GM19043 (cell line): ENCODE measurements at regions not wholly inside any gene's neighbourhood (a gene's known extent, or its start where the extent isn't known, plus 50 kb on each side); places are given as distances from the start of the nearest gene placed in this dataset.

Experiments used
- ATAC-seq: cut with Tn5 transposase; IDR thresholded peaks from one replicate; pipeline ENCODE4 v1.9.1; 2021; ENCODE audit warnings: low read depth; ENCODE audit not compliant: unreplicated experiment

DNA sequence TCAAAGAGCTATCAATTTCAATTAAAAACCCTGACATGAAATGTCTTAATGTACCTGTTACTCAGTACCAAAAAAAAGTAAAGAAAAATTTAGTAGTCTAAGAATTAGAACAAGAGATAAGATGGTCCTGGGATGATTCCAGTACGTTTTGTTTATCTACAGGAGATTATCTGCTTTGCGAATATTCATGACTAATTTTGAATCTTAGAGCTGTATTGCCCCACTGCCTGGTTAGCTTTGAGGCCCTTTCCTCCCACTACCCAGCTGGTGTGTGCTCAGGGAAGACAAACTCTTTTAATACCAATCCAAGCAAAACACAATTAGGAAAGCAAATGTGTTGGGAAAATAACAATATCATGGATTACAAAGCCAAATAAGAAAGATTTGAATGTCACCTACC lies 263.5 kb downstream of the FOXG1 start:
- no peak for ATAC-seq

DNA sequence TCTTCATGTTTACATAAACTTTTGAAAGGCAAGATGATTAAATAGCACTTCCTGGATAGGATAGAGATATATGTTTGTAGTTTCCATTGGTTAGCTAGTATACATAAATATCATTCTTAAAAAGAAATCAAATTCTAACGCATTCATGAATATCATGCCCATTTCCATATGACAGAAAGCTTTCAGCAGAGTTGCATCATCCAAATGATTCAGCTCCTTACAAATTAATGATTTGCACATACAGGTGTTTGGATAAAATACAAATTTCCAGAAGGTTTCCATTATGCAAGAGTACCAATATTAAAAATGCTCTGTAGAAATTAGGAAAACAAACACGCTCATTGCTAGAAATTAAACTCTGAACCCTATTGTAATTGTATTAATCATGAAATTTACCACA lies 264.4 kb downstream of the FOXG1 start:
- no peak for ATAC-seq

DNA sequence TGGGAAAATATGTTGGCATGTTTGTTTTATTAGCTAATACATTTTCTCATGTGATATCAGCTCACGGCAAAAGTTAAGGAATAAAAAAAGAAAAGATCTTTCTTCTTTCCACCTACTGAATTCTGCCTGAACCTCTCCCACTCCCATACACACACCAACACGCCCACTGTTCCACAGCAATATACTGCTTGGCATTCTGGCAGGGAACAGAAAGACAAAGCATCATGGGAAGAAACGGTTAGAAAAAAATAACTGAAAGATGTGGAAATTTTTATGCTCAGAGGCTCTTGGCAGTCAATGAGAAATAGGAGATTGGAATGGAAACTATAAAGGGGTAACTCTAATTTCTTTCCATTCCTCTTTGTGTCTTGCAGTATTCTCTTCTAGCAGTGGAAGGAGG lies 268.5 kb downstream of the FOXG1 start:
- ATAC-seq: no peak

DNA sequence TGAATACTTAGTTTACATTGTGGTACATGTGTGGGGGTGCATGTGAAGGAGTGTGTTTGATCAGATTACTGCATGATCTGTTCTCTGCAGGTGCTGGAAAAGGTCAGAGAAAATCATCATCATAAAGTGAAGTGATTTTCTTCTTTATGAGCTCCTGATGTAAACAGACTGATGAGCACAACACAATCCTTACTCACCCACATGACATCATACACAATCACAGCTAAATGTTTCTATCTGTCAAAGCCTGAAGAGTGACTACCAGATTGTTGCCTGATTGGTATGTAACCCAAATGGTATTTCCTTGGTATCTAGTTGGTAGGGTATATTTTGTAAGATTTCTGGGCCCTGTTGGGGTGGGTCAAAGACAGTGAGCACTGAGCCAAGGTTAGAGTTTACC lies 270.8 kb downstream of the FOXG1 start:
- no peak for ATAC-seq

DNA sequence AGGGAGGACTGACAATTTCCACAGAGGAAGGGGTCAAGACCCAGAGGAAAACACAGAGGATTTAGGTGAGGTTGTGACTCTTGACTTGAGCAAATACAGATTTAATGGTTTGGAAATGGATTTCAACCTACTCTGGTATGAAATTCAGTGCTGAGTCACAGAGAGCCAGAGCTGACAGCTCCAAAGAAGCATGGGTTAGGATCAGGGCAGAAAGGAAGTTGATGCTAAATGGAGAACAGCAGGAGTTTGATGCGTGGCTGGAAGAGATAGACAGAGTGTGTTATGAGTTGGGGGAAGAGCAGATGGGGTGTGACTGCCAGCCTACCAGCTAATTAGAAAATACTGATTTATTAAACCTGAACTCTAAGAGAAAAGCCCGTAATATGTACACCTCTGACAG lies 272.6 kb downstream of the FOXG1 start:
- no peak for ATAC-seq

DNA sequence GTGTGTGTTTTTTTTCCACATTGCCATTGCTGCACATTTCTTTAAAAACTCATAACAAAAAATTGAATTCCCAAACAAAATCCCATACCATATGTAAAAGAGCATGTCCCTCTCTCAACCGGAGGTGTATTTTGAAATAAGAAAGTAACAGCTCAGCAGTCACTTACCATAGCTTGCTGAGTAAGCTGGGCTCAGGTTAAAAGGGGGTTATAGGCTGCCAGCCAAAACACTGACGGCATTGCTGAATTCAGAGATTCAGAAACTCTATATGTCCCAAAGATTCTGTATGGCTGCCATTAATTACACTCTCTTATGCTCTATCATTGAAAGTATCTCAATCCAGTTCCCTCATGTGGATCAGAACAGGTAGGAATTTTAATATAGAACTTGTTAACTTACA lies 276.0 kb downstream of the FOXG1 start:
- no peak for ATAC-seq

DNA sequence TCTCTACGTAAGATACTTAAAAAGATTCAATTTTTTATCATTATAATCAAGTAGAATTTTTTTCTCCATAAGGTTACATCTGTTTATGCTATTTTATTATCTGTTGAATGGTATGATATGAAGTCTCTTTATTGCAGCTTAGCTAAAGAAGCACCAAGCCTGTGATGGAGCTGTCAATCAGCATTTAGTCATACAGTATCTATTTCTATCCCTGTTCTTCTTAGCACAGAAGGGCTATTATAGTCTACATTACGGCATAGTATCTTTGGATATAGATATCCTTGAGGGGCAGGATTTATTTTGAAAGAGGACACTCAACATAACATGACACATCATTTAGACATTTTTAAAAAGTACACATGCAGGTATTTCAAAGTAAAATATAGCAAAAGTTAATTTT lies 277.1 kb downstream of the FOXG1 start:
- no peak for ATAC-seq

DNA sequence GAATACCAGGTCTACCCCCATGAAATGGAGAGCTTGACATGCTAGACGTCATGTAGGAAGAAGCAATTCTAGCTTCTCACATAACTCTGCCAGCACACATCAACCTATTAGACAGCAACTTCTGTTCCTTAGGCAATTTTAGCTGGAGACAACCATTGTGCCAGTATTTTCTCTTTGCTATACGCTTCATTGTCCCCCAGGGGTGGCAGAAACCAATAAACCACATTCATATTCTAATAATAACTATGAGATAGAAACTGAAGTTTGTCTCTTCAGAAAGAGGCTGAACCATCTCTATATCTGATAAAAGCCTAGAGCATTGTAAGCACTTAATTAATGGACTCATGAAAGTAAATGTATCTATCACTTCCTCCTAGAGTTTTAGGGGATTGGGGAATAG lies 278.6 kb downstream of the FOXG1 start:
- ATAC-seq: no peak

DNA sequence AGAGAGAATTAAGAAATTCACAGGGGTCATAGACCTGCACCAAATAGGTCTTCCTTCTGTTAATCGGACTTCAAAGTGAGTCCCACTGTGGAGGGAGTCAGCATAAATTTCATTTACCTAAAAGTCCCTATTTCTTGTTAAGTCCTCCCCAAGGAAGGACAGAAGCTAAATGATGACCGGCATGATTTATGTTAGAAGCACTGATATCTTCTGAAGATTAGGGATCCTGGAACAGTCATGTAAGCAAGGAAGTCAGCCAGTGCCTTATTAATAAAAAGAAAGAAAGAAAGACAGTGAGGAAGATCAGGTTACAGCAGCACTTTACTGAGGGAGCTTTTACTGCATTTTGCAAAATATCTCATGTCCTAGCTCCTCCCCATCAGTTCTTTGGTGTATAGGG lies 287.5 kb downstream of the FOXG1 start:
- no peak for ATAC-seq

DNA sequence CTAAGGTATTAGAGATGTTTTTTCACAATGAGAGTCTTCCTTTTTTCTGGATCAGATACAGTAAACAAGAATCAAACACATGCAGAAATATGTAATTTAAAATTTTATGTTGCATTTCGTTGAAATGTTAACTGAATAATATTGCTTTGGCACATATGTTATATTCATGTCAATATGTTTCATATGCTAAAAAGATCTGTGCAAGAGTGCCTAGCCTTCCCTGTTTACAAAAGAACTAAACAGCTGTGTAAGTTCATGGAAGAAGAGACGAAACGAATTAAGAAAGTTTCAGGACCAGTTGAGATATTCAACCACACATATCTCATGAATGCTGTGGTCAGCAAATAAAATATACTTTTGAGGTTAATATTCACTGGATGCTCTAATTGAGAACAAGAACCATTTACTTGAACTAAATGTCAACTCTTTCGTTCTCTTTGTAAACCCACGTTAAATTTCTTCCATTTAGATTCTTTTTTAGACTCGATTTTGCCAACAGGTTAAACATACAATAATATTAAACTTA lies 289.5 kb downstream of the FOXG1 start:
- ATAC-seq: no peak

DNA sequence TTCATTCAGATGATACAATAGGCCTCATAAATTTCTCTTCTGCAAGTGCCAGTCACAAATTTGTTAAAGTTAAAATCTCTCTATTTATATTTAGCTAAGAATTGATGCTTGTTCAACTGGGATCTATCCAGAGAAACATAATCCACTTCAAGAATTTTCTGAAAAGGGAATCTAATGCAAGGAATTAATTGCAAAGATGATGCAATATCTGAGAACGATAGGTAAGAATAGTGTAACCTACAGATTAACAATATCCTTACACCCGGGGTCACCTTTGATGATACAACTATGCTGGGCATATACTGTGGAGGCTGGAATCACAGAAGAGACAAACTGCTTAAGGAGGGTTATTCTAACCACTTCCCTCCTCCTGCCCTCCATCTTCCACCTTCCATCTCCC lies 295.1 kb downstream of the FOXG1 start:
- no peak for ATAC-seq

DNA sequence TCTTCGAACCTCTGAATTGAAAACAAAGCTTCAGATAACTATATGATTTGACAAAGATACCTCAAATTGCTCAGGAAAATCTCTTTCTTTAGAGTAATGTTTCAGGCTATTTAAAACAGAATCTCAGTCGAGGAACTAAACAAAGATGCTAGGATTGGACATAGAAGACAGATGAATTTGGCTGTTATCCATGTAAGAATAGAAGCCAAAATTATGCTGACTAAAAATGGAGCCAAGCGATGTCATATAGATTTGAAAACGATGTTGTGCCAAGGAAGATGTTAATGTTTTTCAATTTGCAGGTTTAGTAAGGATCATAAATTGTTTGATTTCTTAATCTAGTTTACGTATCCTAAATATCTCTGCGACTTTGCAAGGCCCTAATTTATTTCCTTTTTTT lies 295.9 kb downstream of the FOXG1 start:
- ATAC-seq: no peak

DNA sequence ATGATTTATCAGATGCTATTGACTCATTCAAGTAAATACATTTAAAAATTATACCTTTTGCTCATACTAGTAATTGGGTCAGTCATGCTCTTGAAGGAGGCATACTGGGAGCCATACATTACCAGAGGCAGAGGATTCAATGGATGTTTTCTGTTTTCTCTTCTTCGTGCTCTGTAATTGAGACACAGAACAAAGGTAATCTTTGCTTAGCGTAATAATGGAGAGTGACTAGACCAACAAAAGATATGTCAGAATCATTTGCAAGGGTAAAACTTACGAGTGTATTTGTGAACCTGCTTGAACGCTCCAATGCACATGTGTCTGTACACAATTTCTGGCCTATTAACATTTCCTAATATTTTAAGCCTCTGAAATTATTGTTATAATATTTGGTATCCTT lies 296.4 kb downstream of the FOXG1 start:
- ATAC-seq: no peak

DNA sequence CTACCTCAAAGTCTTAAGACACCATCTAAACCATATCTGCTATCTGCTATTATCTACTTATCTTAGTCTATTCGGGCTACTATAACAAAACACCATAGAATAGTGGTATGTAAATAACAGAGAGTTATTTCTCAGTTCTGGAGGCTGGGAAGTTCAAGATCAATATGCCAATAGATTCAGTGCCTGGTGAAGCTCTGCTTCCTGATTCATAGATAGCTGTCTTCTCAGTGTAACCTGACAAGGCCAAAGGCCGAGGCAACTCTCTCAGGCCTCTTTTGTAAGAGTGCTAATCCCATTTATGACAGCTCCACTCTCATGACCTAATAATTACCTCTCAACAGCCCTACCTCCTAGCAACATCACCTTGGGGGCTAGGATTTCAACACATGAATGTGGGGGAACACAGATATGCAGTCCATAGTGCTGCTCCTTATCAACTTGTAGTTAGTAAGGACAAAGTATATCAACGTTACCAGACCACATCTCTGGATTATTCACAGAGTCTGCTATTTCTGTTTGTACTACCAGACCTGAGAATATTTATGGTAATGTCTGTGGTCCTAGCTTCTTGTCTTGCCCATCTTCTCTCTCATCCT lies 297.8 kb downstream of the FOXG1 start:
- no peak for ATAC-seq

DNA sequence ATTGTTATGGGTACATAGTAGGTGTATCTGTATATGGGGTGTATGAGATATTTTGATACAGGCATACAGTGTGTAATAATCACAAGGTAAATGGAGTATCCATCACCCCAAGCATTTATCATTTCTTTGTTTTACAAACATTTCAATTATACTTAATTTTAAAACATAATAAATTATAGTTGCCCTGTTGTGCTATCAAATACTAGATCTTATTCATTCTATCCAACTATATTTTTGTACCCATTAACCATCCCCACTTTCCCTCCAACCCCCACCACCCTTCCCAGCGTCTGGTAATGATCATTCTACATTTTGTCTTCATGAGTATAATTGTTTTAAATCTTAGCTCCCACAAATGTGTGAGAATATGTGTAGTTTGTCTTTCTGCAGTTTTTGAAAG lies 302.6 kb downstream of the FOXG1 start:
- no peak for ATAC-seq

DNA sequence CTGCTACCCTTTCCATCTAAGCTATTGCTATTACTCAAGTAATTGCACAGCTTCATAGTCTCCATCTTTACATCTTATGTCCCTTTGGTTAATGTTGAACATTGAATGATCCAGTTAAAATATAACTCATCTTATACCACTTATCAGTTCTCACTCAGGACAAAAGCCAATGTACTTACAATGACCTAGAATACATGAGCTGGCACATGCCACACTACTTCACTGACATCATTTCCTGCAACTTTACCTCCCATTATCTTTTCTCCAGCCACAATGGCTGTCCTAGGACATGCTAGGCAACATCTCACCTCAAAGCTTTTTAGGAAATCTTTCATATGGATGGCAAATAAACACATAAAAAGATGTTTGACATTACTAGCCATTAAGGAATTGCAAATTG lies 309.2 kb downstream of the FOXG1 start:
- no peak for ATAC-seq

DNA sequence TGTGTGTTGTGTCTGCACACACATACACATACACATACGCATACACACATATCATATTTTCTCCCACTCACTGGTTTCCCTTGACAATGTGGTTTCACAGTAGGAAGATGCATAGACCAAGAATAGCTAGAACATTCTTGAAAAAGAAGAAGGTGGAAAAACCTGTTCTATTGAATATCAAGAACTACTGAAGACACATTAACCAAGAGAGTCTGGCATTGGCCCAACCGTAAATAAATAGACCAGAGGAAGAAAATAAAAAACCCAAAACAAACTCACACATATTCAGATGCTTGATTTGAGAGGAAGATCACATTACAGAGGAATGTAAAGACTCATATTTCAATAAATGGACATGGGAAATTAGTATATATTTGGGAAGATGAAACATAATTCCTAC lies 311.3 kb downstream of the FOXG1 start:
- no peak for ATAC-seq

DNA sequence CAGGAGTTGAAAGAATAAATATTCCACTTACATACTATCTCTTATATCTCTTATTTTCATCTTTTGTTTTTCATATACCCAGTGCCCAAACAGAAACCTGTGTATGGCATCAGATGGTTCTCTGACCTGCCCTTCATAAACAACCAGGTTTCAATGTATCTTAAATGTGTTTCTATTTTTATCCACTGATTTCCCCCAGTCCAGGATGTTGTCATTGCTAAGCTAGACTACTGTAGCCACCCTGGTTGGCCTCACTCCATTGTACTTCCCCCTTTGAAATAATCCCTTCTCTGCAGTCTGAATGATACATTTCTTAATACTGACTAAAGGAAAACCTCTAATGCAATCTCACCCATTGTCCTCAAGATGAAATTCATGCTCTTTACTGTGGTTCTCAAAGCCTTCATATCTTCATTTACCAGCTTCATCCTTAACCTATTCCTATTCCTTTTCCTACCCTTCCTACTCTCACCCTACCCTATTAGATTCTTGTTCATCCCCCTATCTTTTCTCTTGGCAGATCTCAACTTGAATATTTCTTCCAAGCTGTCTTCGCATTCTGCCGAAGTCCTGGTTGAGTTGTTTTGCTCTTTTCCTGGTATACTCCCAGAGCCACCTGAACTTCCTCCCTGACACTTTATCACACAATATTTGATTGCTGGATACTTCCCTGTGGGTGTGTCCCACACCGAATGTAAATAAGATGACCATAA lies 312.4 kb downstream of the FOXG1 start:
- no peak for ATAC-seq

DNA sequence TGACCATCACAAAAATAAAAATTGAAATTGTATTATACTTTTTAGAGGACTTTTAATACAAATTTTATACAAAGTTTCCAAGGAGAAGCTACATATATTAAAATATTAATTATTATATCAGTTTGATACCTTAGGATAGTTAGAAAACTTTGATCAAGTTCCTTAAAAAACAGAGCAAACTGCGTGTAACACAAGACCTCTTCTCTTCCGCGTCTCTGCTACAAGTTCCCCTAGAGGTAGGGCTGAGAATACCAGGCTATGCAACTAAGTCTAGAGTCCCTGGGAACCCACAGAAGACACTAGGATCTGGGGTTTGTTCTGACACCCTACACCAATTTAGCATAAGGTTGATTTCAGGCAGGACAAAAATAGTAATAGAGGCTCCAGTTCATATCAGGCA lies 319.0 kb downstream of the FOXG1 start:
- ATAC-seq: no peak

DNA sequence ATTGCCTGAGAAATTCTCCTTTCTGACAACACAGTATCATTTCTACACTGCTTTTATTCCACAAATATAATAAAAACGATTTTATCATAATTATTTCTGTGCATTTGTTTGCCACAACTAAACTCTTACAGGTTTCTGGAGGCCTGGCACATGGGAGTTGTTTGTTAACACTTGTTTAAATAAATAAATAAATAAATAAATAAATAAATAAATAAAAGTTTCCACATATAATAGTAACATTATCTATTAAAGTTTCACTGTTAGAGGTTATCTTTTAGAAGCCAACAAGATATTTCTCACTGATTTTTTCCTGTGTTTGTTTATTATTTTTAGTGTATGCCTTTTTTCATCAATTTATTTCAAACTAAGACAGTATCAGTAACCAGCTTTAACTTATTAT lies 323.3 kb downstream of the FOXG1 start:
- no peak for ATAC-seq

DNA sequence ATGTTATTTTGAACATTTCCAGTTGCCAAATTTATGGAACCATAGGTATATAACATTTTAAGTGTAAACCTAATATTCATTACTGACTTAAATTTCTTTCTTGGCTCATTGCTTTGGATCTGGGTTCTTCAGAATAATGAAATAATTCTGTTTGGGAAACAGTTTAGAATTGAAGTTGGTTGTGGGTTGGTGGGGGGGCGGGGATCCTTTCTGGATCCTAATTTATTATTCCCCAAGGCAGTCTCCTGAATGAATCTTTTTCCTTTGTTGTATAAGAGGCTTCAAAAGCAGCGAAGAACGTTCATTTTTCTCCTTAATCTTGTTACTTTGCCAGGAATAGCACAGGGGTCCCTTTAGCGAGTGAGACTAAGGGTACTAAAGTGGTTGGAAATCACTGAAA lies 325.5 kb downstream of the FOXG1 start:
- no peak for ATAC-seq

DNA sequence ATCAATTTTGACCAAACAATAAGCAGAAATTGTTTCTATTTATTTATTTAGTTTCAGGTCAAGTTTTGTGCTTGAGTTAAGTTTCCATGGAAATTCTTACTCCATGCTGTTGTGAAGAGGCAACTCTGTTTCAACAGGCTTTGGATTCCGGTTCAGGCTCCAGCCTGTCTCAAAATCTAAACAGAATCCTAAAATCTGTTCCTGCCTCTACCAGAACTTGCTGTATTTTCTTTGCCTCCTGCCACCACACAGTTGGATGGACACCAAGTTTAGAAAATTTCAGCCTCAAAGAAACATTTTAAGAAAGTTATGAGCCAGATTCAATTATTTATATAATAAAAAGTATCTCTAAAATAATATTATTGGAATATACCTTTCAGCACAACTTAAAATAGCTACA lies 330.9 kb downstream of the FOXG1 start:
- no peak for ATAC-seq

DNA sequence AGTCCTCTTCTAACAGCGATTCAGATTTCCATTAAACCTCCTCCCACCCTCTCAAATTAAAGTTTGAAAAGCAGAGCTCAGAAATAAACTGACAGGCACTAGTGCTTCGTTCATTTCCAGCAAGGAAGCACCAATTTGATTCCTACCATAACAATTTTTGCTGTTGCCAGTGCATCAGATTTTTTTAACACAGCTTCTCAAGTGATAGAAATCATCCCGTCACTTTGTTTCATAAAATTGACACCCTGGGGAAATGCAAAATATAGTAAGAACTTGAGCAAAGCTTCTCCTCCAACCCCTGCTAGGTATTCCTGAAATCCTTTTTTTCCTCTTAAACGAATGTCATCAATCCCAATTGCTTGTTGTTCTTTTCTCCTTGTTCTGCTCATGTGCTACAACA lies 332.1 kb downstream of the FOXG1 start:
- no peak for ATAC-seq
